Effector memory CD4-positive, alpha-beta T cell (primary cell): ENCODE measurements at regions not wholly inside any gene's neighbourhood (a gene's known extent, or its start where the extent isn't known, plus 50 kb on each side); places are given as distances from the start of the nearest gene placed in this dataset.
"Not testable (repeated sequence)": the region's sequence is repeated elsewhere in the genome, so short reads cannot be mapped to it uniquely, and the experiment has no call there.

ENCODE experiments used
- DNase-seq, 3 donors: peaks; one replicate each; pipeline ENCODE4 v3.0.0-alpha.2; 2020
- H3K27ac ChIP-seq: 2 replicates; pipeline ENCODE4 v1.7.0; 2013; ENCODE audit warnings: mild to moderate bottlenecking, low read length, moderate library complexity; ENCODE audit not compliant: insufficient read depth, poor library complexity, severe bottlenecking
- H3K27me3 ChIP-seq: replicated peaks from 2 replicates; pipeline ENCODE4 v1.7.0; 2013; ENCODE audit warnings: mild to moderate bottlenecking, low read length; ENCODE audit not compliant: insufficient read depth, control insufficient read depth, poor library complexity, severe bottlenecking
- H3K36me3 ChIP-seq: 2 replicates; pipeline ENCODE4 v1.7.0; 2013; ENCODE audit warnings: mild to moderate bottlenecking, low read length, moderate library complexity; ENCODE audit not compliant: control insufficient read depth, insufficient read depth
- H3K4me1 ChIP-seq: 2 replicates; pipeline ENCODE4 v1.7.0; 2013; ENCODE audit warnings: low read length, mild to moderate bottlenecking; ENCODE audit not compliant: control insufficient read depth, insufficient read depth, poor library complexity, severe bottlenecking
- H3K4me3 ChIP-seq: 2 replicates; pipeline ENCODE4 v1.7.0; 2013; ENCODE audit warnings: low read length, low read depth, mild to moderate bottlenecking; ENCODE audit not compliant: insufficient read depth, poor library complexity, severe bottlenecking
- H3K9me3 ChIP-seq: 2 replicates; pipeline ENCODE4 v1.7.0; 2013; ENCODE audit warnings: mild to moderate bottlenecking, low read length, moderate library complexity; ENCODE audit not compliant: control insufficient read depth

GRCh38 chr2:207337234-207338219, 171.8 kb upstream of the KLF7 start:
- no peak for DNase-seq
- no peaks in the 10 kb centered on the region for H3K36me3 ChIP-seq
- H3K9me3 ChIP-seq = no peaks in the 10 kb centered on the region
- no peaks in the 10 kb centered on the region for H3K27me3 ChIP-seq
- no peak overlapping the region for H3K4me3 ChIP-seq
- H3K27ac ChIP-seq = no peak overlapping the region
- peaks cover 9% of the 10 kb centered on the region for H3K4me1 ChIP-seq

- no peak overlapping the region for H3K27ac ChIP-seq
- no peaks in the 10 kb centered on the region for H3K9me3 ChIP-seq
Observed at GRCh38 chr2:207338220-207338607, 172.5 kb upstream of the KLF7 start.

GRCh38 chr2:207338610-207339009, 172.9 kb upstream of the KLF7 start:
- Histone ChIP-seq H3K27me3 (no peaks in the 10 kb centered on the region), H3K4me1 (peaks cover 9% of the 10 kb centered on the region), H3K36me3 (no peaks in the 10 kb centered on the region), H3K27ac (no peak overlapping the region), H3K4me3 (no peak overlapping the region), H3K9me3 (no peaks in the 10 kb centered on the region)
- no peak for DNase-seq

More at GRCh38 chr2:207338220-207338607, 172.5 kb upstream of the KLF7 start:
- DNase-seq = no peak
- Histone ChIP-seq H3K4me1 (peaks cover 9% of the 10 kb centered on the region), H3K36me3 (no peaks in the 10 kb centered on the region), H3K4me3 (no peak overlapping the region), H3K27me3 (no peaks in the 10 kb centered on the region)

DNA sequence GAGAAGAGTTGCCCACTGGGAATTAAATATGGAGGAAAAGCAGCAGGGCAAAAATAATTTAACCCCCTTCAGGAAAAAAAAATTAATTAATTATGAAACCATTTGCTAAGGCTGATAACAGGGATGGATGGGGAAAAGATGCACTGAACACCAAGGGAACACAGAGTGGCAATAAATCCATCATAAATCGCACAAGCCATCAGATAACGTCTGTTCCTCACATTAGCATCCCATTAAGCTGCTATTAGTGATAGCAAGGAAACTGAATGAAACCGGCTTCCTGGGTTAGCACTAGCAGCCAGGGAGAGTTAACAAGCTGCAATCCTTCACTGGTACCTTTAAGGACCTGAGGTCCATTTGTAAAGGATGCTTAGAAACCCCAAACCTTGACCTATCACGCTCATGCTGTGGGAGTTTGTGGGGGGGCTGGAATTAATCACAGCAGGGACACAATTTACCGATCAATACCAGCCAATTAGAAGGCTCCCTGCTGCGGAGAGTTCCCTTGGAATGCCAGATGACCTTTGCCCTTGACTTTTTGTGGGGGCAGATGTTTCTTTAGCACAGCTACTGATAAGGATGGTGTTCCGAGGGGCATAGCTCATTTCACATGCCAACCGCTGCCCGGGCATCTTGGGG, 175.5 kb upstream of the KLF7 start:
- no peaks in the 10 kb centered on the region for H3K36me3 ChIP-seq
- peaks cover 9% of the 10 kb centered on the region for H3K4me1 ChIP-seq
- DNase-seq = no peak
- no peaks in the 10 kb centered on the region for H3K27me3 ChIP-seq
- H3K4me3 ChIP-seq = no peak overlapping the region
- no peaks in the 10 kb centered on the region for H3K9me3 ChIP-seq
- no peak overlapping the region for H3K27ac ChIP-seq

DNA sequence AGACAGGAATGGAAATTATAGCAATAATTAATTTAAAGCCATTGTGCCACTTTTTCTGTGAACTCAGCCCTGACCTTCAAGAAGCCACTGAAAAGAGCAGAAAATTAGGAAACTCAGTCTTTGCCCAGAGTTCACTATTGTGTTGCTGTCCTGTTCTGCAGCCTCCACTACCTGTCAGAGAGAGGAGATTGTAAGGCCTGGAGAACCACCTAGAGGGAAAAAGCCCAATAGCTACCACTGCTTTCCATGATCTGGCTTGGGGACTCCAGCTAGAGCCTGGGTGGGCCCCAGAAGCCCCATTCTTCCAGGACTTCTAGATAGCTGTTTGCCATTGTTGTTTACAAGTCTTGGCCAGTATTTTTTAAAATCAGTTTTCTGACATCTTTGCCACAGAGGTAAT, 176.1 kb upstream of the KLF7 start:
- Histone ChIP-seq H3K27ac (no peak overlapping the region), H3K4me3 (no peak overlapping the region), H3K27me3 (no peaks in the 10 kb centered on the region), H3K4me1 (peaks cover 9% of the 10 kb centered on the region), H3K9me3 (no peaks in the 10 kb centered on the region), H3K36me3 (no peaks in the 10 kb centered on the region)
- no peak for DNase-seq

DNA sequence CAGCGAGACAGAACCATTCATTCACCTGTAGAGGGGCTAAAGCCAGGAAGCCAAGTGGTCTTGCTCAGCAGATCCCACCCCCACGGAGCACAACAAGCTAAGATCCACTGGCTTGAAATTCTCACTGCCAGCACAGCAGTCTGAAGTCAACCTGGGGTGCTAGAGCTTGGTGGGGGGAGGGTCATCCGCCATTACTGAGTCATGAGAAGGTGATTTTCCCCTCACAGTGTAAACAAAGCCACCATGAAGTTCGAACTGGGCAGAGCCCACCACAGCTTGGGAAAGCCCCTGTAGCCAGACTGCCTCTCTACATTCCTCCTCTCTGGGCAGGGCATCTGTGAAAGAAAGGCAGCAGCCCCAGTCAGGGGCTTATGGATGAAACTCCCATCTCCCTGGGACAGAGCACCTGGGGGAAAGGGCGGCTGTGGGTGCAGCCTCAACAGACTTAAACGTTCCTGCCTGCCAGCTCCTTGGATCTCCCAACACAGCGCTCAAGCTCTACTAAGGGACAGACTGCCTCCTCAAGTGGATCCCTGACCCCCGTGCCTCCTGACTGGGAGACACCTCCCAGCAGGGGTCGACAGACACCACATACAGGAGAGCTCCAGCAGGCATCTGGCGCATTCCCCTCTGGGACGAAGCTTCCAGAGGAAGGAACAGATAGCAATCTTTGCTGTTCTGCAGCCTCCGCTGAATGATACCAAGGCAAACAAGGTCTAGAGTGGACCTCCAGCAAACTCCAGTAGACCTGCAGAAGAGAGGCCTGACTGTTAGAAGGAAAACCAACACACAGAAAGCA, 179.0 kb upstream of the KLF7 start:
- H3K4me3 ChIP-seq = not testable (repeated sequence)

GRCh38 chr2:207351171-207351570, 178.6 kb upstream of the CREB1 start:
- no peak overlapping the region for H3K4me3 ChIP-seq
- H3K9me3 ChIP-seq = no peaks in the 10 kb centered on the region
- no peaks in the 10 kb centered on the region for H3K36me3 ChIP-seq
- H3K4me1 ChIP-seq = no peaks in the 10 kb centered on the region
- H3K27me3 ChIP-seq = no peaks in the 10 kb centered on the region
- no peak overlapping the region for H3K27ac ChIP-seq
- no peak for DNase-seq

More for the DNA sequence above, 179.0 kb upstream of the KLF7 start:
- H3K4me1 ChIP-seq, H3K9me3 ChIP-seq, H3K36me3 ChIP-seq, H3K27ac ChIP-seq, H3K27me3 ChIP-seq, DNase-seq: not testable (repeated sequence)

DNA sequence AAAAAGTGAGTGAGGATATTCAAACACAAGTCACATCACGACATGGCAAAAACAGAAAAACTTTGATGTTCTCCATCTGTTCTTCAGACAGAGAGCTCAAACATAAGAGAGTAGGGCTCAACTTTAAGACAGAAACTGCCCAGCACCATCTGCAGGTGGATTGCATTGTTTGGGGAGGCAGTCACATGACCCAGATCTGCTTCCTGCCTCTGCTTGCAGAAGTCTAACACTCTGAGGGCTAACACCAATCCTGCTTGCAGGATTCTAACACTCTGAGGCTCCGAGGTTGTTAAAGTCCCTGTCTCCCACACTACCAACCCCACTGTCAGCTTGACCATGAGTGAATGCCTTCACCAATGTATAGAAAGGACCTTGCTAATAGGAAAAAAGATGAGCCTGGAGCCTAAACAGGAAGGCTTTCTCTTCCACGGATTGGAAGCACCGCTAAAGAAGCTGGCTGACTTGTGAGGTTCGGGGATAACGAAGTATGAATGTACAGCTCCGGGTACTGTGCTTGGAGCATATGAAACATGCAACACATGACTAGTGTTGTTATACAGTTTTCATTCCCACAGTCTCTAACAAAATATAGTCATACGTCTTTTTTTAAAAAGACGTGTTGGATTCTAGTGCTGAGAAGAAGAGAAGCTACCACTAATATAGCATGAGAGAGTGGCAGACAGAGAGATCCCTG, 176.6 kb upstream of the CREB1 start:
- no peaks in the 10 kb centered on the region for H3K4me1 ChIP-seq
- H3K36me3 ChIP-seq = no peaks in the 10 kb centered on the region
- H3K27ac ChIP-seq = no peak overlapping the region
- H3K4me3 ChIP-seq = no peak overlapping the region
- H3K27me3 ChIP-seq = no peaks in the 10 kb centered on the region
- no peaks in the 10 kb centered on the region for H3K9me3 ChIP-seq
- no peak for DNase-seq

- Histone ChIP-seq H3K4me3 (no peak overlapping the region), H3K27ac (no peak overlapping the region), H3K27me3 (no peaks in the 10 kb centered on the region), H3K36me3 (no peaks in the 10 kb centered on the region), H3K4me1 (no peaks in the 10 kb centered on the region), H3K9me3 (no peaks in the 10 kb centered on the region)
- DNase-seq = no peak
Observed at GRCh38 chr2:207353836-207354235, 175.9 kb upstream of the CREB1 start.
